SH-SY5Y (cell line): ENCODE measurements at regions not wholly inside any gene's neighbourhood (a gene's known extent, or its start where the extent isn't known, plus 50 kb on each side); places are given as distances from the start of the nearest gene placed in this dataset.

Source experiments
- GATA2 ChIP-seq: IDR thresholded peaks from 2 replicates; pipeline ENCODE4 v1.6.1; 2011; ENCODE audit warnings: mild to moderate bottlenecking, low read depth, low read length
- GATA3 ChIP-seq: IDR thresholded peaks from 2 replicates; pipeline ENCODE4 v1.6.1; 2011; ENCODE audit warnings: low read depth, mild to moderate bottlenecking, low read length, moderate library complexity

DNA sequence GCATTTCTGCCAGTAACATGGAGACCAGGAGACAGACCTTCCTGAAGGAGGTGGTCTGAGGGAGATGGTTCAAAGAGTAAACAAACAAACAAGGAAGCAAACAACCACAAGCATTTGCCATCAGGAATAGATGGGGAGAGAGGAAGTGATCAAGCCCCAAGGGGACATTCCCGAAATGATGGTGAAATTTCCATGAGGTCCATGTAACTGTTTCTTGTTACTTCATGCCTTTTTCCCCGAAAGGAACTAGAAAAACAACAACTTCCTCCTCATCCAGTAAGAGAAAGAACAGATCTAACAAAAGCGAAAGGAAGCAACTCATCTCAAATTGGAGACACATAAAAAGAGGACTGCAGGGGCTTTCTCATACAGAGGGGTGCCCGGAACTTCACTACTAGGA, 152.5 kb upstream of the ZNF32 start:
- no peak for TF ChIP-seq GATA2
- TF ChIP-seq GATA3, result no peak
